ENCODE measurements at regions not wholly inside any gene's neighbourhood (a gene's known extent, or its start where the extent isn't known, plus 50 kb on each side); places are given as distances from the start of the nearest gene placed in this dataset.

DNA sequence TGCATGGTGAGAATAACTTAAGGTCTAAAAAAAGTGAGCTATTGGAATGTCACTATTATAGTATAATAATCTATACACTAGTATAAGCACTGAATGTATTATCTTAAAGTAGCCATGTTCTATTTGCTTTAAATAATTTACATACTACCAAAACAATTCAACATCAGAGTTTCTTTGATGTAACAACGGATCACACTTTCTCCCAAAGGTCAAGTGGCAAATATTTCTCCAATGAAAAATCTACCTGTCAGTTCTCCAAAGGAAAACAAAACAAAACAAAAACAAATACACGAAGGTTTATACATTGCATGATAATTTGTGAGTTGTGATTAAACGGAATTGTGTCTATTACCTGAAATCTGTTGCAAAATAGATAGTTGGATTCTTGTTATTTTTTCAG is 581.4 kb downstream of the USP25 start:
- DNase-seq, result no peak

- DNase-seq, result no peak
Observed at GRCh38 chr21:16312321-16312720, 582.5 kb downstream of the USP25 start.

DNA sequence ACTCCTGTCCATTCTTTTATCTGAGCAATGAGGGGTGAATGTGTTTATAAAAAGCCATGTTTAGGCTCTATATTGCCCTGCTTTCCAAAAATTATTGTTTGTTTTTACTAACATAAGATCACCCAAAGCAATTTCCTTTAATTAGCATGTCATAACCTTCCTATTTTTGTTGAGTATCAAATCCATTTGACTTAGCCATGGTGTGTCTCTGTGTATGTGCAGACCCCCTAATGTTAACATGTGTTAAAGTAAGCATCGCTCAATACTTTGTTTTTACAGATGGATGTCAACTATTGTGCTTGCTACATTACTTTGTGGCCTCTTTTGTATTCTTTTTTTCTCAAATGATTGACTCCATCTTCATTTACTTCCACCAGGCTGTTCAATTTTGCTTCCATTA is 585.4 kb downstream of the USP25 start:
- no peak for DNase-seq

- DNase-seq, result no peak
Observed at GRCh38 chr21:16318651-16319300, 589.0 kb downstream of the USP25 start.

DNA sequence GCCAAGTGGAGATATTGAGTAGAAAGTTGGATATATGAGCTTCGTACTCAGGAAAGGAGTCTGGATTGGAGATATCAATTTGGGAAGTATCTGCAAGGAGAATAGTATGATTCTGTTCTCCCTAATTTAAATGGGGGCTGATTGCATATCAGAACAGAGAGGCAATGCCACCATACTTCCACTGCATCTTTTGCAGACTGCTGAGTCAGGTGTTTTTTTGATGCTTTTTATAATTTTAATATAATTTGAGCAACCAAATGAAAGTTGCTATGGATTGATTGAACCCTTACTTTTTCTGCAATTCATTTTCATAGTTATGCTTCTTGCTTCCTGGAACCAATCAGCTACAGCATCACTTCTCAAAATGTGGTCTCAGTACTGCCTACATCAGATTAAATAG is 590.3 kb downstream of the USP25 start:
- DNase-seq, result no peak

GRCh38 chr21:16322454-16322853 is 592.7 kb downstream of the USP25 start:
- no peak for DNase-seq

DNA sequence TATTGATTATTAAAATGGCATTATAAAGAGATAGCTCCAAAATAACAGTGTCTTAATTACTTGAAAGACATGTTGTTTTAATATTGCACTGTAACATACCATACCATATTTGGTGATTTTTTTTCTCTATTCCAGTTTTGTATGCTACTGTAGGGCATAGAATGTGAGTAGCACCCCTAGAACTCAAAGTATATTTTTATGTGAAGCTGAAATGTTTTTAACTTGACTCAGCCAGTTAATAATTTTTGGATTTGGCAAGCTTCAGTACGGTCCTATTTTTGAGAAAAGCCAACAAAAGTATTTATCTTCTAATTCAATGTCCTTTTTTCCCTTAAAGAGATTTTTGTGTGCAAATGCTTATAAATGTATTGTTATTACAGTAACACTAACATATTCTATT is 593.8 kb downstream of the USP25 start:
- no peak for DNase-seq

DNA sequence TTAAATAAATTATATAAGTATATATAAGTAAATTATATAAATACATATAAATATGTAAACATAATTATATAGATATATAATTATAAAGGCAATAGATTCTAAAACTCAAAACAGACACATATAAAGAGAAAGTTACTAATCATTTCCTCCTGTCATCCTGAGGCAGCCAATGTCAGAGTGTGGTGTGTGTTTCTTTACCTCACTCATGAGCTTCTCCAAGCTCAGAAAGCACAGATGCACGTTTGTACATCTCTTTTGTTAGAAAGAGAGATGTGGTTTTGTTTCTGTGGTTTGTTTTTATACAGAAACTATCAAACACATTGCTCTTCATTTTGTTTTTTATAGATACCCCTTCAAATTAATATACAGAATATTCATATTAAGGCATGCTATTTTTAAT is 594.8 kb downstream of the USP25 start:
- DNase-seq, result no peak

DNA sequence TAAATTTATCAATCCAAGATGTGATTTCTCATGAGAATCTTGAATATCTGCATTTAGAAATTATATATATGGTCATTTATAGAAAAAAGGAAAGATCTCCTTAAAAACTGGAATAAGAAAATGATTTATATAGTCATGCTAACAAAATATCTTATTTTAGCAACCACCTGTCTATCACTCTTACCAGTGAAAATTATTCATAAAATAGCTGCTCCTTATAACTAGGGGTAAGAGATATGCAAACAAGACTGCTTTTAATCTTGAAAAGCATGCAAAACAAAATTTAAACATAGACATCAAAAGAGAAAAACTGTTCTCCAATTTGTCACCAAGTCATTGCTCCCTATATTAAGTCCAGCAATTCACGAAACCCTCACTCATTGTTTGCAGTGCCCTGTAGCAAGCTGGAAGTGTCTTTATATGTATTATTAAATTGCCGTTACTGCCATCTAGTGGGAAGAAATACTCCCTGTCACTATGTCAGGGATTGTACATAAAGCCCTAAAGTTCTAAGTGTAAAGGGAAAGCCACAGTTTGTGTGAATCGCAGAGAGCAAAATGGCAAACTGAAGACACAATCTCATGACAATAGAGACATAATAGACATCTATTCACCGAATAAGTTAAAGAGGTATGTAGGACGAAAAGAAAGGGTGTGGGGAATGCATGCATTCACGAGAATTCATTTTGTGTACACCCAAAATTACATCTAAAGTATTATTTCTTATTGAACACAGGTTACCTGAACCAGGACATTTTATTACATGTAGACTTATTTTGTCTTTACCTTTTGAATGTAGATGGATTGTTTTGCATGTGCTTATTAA is 600.5 kb downstream of the USP25 start:
- peak; percentile 26 for DNase-seq

GRCh38 chr21:16330908-16331268 is 601.1 kb downstream of the USP25 start:
- no peak for DNase-seq

GRCh38 chr21:16337266-16337665 is 607.5 kb downstream of the USP25 start:
- DNase-seq, result no peak

GRCh38 chr21:16342932-16343331 is 613.1 kb downstream of the USP25 start:
- no peak for DNase-seq

- DNase-seq, result no peak
Observed at GRCh38 chr21:16343776-16344175, 614.0 kb downstream of the USP25 start.

DNA sequence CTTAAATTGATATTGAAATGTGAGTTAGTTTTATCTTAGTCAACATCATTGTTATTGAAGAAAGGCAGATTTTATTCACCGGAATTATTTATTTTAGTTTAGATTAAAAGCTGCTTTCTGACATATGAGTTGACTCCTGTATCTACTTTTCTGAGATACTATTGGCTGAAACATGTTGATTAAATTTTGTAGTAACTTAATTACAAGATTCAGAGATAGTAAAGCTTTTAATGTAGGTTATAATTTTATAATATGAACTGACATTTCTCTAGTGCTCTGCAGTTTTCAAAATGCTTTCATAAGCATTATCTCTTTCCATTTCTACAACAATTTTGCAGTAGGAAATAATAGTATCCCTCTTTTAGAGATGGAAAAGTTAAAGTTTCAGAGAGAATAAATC is 616.0 kb downstream of the USP25 start:
- no peak for DNase-seq

DNA sequence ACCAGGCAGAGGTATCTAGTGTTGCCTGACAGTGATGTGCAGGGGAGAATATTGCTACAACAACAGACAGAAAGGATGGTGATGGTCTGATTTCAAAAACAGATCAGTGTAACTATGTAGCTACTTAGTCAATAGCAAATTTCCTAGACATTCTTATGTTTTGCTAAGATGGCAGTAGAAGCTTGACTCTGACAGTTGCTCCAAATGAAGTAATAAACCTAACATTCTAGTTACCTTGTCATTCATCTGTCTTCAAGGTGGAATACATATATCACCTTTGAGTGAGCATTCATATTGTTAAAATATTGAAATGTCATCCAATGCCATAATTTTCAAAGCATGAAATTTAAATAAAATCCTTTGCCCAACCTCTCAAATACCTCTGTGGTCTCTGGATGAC is 617.4 kb downstream of the USP25 start:
- no peak for DNase-seq

- no peak for DNase-seq
Observed at GRCh38 chr21:16353764-16354163, 624.0 kb downstream of the USP25 start.

DNA sequence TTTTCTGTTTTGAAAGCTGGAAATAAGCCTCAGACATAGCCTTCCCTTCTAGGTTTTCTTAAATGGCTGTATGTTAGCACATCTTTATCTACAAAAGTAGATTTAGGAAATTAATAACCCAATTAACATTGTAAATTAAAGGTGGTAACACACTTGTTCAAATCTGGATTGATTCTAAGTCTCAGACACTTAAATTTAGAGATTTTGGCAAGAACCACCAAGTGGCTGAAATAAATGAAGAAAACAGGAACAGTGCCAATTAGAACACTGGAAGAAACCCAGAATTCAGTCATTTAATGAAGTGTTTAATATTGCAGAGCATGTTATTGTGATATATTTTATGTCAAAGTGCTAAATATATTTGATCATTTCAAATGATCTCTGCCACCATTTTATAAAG is 628.2 kb downstream of the USP25 start:
- no peak for DNase-seq

GRCh38 chr21:16358784-16359183 is 629.0 kb downstream of the USP25 start:
- DNase-seq, result no peak

DNA sequence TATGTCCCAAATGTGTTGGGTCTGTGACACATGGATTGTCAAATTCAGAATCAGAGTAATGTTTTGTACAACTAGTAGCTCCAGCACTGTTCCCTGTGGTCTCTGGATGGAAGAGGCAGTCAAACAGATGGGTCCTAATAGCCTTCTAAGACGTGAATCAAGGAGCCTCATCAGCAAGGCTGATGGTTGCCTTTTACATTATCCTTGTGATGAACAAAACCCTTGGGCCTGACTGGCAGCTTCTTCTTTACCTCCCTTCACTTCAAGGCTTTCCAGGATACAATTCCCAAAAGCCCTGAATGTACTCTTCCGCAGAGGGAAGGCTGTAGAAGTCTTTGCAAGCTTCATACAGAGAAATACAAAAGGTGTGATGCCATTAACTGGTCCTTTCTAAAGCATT is 633.3 kb downstream of the USP25 start:
- DNase-seq, result no peak

- no peak for DNase-seq
Observed at GRCh38 chr21:16363518-16363917, 633.7 kb downstream of the USP25 start.

DNA sequence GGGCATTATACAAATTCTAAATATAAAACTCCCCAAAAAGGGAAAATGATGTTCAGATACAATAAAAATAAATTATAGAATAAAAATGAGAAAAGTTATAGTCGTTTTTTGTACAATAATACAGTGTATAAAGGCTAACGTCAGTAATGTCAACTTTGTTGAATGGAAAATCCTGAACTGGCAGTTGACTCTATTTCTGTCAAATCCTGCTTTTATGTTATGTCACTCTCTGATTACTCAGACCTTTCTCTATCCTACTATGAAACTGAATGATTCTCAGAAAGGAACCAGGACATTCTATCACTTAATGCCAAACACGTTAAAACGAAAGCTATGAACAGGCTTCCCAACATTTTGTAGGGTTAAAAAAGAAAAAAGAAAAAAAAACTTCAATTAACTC is 636.4 kb downstream of the USP25 start:
- DNase-seq, result no peak

- no peak for DNase-seq
Observed at GRCh38 chr21:16367079-16367478, 637.3 kb downstream of the USP25 start.

DNA sequence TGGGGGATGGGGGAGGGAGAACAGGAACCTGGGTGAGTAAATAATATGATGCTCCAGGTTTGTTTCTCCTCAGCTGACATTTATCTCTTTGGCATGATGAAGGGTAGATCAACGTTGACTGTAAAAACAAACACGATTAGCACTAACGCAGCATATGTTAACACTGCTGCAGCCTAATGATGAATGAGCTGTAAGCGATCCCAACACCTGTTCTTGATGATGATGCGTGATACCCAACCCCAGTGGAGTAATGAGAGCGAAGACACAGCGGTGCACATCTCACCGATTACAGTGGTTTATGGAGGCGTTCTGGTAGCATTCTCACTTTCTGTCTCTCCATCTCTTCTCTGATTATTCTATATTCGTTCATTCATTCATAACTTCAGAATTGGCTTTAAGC is 640.4 kb downstream of the USP25 start:
- no peak for DNase-seq

DNA sequence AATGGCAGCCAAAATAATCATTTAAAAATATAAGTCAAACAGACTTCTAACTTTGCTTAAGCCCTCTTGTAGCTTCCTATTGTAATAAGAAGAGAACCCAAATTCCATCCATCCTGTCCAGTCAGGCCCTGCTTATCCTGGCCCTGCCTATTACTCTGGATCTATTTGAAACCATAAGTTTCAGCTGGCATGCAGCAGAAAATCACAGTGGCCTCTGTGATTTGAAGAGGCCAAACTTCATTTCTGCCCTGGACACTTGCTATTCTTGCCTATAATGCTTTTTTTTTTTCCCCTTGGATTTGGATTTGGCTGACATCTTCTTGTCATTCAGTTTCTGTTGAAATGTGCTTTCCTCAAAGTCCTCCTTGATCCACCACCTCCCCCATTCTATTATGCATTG is 642.8 kb downstream of the USP25 start:
- peak; percentile 28 for DNase-seq

DNA sequence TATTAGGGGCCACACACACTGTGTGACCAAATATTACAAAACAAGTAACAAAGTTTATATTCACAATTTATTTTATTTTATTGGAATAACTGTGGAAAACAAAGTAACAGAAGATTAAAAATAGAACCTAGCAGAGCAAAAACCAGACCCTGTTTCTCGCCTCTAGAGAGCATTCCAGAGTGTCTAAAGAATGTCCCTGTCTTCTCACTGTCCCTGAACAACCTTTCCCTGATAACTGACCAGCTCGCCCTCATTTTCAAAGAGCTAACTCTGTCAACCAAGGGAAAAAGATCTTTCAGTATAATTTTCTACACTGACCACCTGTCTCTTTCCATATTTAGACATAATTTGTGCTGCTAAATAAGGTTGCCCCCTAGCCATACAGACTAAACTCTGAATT is 646.9 kb downstream of the USP25 start:
- DNase-seq, result no peak
